ENCODE measurements at regions not wholly inside any gene's neighbourhood (a gene's known extent, or its start where the extent isn't known, plus 50 kb on each side); places are given as distances from the start of the nearest gene placed in this dataset.

DNA sequence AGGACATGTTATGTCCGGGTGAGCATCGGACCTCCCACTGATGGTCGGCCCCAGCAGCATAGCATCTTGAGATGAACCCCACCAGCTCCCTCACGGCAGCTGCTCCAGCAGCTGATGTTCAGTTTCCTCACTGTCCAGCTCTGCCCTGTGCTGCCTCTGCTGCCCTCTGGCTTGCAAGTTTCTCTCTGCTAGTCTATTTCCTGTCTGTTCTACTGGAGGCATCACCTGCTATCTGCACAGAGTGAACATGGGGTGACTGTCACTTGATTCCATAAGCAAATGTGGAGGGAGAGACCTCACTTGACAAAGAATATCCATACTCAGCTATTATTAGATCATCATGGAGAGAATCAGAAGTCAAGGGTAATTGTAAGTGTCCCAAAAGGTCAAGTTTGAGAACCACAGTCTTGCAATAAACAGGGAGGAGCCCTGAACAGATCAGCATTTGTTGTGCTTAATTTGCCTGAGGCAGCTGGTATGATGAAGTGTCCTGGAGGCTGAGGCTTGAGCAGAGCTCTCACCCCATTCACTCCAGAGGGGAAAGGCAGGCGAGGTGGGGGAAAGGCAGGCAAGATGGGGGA, 702.8 kb downstream of the SEMA5A start:
- TF ChIP-seq CTCF (IDR thresholded peaks at IDR 0.05), result no peak
- 90% methylated on average over 5 of the region's 5 CpGs for WGBS (ENCODE audit: insufficient coverage)

GRCh38 chr5:8843771-8844170, 702.1 kb downstream of the SEMA5A start:
- Mint-ChIP-seq H3K27ac (no peak overlapping the region), H3K4me1 (no peaks in the 10 kb centered on the region), H3K27me3 (ENCODE audit: low read depth in 2 of 2) (no peaks in the 10 kb centered on the region), H3K36me3 (peaks cover 8% of the 10 kb centered on the region), H3K4me3 (no peak overlapping the region), H3K9me3 (peaks cover 6 to 12% of the 10 kb centered on the region in 2 donors)
- Histone ChIP-seq H3K27ac (ENCODE audit: low read length) (no peak overlapping the region), H3K36me3 (ENCODE audit: control insufficient read depth, insufficient read depth, low read length) (no peaks in the 10 kb centered on the region), H3K9me3 (ENCODE audit: control insufficient read depth, insufficient read depth, low read length) (peaks cover 17% of the 10 kb centered on the region), H3K27me3 (ENCODE audit: control insufficient read depth, insufficient read depth, low read length) (no peaks in the 10 kb centered on the region), H3K4me1 (ENCODE audit: control insufficient read depth, insufficient read depth, low read length) (no peaks in the 10 kb centered on the region), H3K4me3 (ENCODE audit: low read length) (no peak overlapping the region)
- ATAC-seq (no peak), DNase-seq (no peak)
- intact Hi-C loops (cut with micrococcal nuclease), result no loop called here
- WGBS (ENCODE audit: insufficient coverage), result 77% methylated on average over 7 of the region's 7 CpGs
- TF ChIP-seq CTCF (IDR thresholded peaks at IDR 0.05), result no peak

More for the DNA sequence above, 702.8 kb downstream of the SEMA5A start:
- no peak overlapping the region for H3K27ac Mint-ChIP-seq
- H3K36me3 Mint-ChIP-seq, result peaks cover 2% of the 10 kb centered on the region
- H3K4me3 Mint-ChIP-seq, result no peak overlapping the region
- no peaks in the 10 kb centered on the region for H3K4me1 Mint-ChIP-seq
- Histone ChIP-seq H3K27me3 (ENCODE audit: control insufficient read depth, insufficient read depth, low read length) (no peaks in the 10 kb centered on the region), H3K4me1 (ENCODE audit: control insufficient read depth, insufficient read depth, low read length) (no peaks in the 10 kb centered on the region), H3K4me3 (ENCODE audit: low read length) (no peak overlapping the region), H3K9me3 (ENCODE audit: control insufficient read depth, insufficient read depth, low read length) (peaks cover 17% of the 10 kb centered on the region), H3K36me3 (ENCODE audit: control insufficient read depth, insufficient read depth, low read length) (no peaks in the 10 kb centered on the region), H3K27ac (ENCODE audit: low read length) (no peak overlapping the region)
- ATAC-seq (no peak), DNase-seq (no peak)
- H3K9me3 Mint-ChIP-seq, result peaks cover 6 to 11% of the 10 kb centered on the region in 2 donors
- intact Hi-C loops (cut with micrococcal nuclease), result no loop called here
- no peaks in the 10 kb centered on the region for H3K27me3 Mint-ChIP-seq (ENCODE audit: low read depth in 2 of 2)

DNA sequence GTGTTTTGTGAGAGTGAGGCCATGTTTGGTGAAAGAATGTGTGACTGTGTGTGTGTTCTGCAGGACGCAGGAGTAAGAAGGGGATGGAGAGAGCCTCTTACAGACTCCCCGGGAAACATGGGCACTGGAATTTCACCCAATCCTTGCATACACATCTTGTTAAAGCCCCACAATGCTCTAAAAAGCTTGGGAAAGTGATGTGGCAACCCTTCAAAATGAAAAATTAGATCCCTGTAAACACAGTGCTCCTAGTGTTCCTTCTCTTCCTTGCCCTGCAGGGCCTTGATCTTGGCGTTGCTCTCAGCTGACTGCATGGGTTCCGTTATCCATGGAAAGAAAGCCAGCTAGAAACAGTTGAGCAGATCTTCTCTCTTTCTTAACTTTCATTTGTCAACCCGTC, 701.7 kb downstream of the SEMA5A start:
- intact Hi-C loops (cut with micrococcal nuclease), result no loop called here
- WGBS (ENCODE audit: insufficient coverage), result 80% methylated on average over 4 of the region's 5 CpGs
- no peak for TF ChIP-seq CTCF (IDR thresholded peaks at IDR 0.05)
- Mint-ChIP-seq H3K4me1 (no peaks in the 10 kb centered on the region), H3K36me3 (peaks cover 8% of the 10 kb centered on the region), H3K27me3 (ENCODE audit: low read depth in 2 of 2) (no peaks in the 10 kb centered on the region), H3K9me3 (peaks cover 6 to 12% of the 10 kb centered on the region in 2 donors), H3K27ac (no peak overlapping the region), H3K4me3 (no peak overlapping the region)
- no peaks in the 10 kb centered on the region for H3K4me1 ChIP-seq (ENCODE audit: control insufficient read depth, insufficient read depth, low read length)
- no peak overlapping the region for H3K4me3 ChIP-seq (ENCODE audit: low read length)
- H3K36me3 ChIP-seq (ENCODE audit: control insufficient read depth, insufficient read depth, low read length), result no peaks in the 10 kb centered on the region
- no peak for ATAC-seq
- no peaks in the 10 kb centered on the region for H3K27me3 ChIP-seq (ENCODE audit: control insufficient read depth, insufficient read depth, low read length)
- no peak for DNase-seq
- H3K9me3 ChIP-seq (ENCODE audit: control insufficient read depth, insufficient read depth, low read length), result peaks cover 17% of the 10 kb centered on the region
- H3K27ac ChIP-seq (ENCODE audit: low read length), result no peak overlapping the region

DNA sequence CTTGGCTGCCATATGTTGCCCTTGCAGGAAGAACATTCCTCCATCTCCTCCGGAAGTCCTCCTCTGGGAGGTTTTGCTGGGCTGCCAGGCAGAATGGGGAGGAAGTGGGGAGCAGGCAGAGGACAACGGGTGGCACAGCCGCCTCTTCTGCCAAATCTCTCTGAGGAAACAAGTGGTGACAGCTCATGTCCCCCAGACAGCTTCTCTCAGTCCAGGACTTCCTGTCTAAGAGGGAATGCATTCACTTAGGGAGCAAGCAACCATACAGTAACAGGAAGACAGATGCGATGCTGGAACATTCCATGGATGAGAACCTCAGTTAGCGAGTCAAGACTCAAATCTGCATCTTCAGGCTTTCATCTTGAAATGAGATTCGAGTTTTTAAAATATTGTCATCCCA, 701.0 kb downstream of the SEMA5A start:
- DNase-seq, result no peak
- peaks cover 17% of the 10 kb centered on the region for H3K9me3 ChIP-seq (ENCODE audit: control insufficient read depth, insufficient read depth, low read length)
- Mint-ChIP-seq H3K27me3 (ENCODE audit: low read depth in 2 of 2) (no peaks in the 10 kb centered on the region), H3K9me3 (peaks cover 10 to 12% of the 10 kb centered on the region in 2 donors), H3K27ac (no peak overlapping the region), H3K4me1 (no peaks in the 10 kb centered on the region), H3K36me3 (peaks cover 8% of the 10 kb centered on the region), H3K4me3 (no peak overlapping the region)
- no peaks in the 10 kb centered on the region for H3K36me3 ChIP-seq (ENCODE audit: control insufficient read depth, insufficient read depth, low read length)
- ATAC-seq, result no peak
- H3K4me1 ChIP-seq (ENCODE audit: control insufficient read depth, insufficient read depth, low read length), result no peaks in the 10 kb centered on the region
- no peaks in the 10 kb centered on the region for H3K27me3 ChIP-seq (ENCODE audit: control insufficient read depth, insufficient read depth, low read length)
- H3K4me3 ChIP-seq (ENCODE audit: low read length), result no peak overlapping the region
- WGBS (ENCODE audit: insufficient coverage), result 79% methylated on average over 6 of the region's 6 CpGs
- no peak overlapping the region for H3K27ac ChIP-seq (ENCODE audit: low read length)
- no peak for TF ChIP-seq CTCF (IDR thresholded peaks at IDR 0.05)
- intact Hi-C loops (cut with micrococcal nuclease), result no loop called here

Data from natural killer cell (primary cell).